SIG-M5 treated with dmso at 0.1 percent for 504 hours (cell line): ENCODE measurements at regions not wholly inside any gene's neighbourhood (a gene's known extent, or its start where the extent isn't known, plus 50 kb on each side); places are given as distances from the start of the nearest gene placed in this dataset.
"Not testable (repeated sequence)": the region's sequence is repeated elsewhere in the genome, so short reads cannot be mapped to it uniquely, and the experiment has no call there.

ENCODE experiments used
- DNase-seq: peaks from one replicate; lab custom pipeline; 2025; ENCODE audit not compliant: unreplicated experiment; lab: John Stamatoyannopoulos, UW

DNA sequence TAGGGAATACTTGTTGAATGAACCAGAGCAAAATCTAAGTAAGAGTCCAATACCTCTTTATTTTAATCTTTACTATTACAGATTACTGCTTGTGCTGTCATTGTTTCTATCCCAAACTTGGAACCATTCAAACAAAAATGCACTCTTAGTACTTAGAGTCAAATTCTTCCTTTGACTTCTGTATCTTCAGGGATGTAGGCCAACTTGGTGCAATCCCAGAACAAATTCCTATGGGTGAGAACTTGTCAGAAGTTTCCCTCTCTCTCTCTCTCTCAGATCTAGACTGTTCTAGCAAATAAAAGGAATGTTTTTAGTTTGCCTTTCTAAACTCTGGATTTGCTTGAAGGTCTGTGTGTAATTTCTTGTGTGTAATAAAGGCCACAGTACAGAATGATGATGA is 329.0 kb upstream of the TMTC4 start:
- DNase-seq: no peak

DNA sequence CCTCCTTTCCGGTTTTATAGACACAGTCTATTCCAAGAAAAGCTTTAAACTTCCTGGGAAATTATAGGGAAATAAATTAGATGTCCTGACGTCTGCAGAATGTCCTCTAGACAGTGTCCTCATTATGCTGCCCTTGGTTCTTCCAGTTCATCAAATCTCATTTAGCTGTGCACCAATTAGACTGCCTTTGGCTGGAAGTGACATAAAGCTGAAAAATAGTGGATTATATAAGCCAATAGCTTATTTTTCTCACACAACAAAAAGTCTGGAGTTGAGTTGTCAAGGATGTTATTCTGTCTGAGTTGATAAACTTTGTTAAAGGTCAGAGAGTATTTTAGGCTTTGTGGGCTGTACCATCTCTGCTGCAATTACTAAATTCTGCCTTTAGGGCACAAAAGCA is 314.8 kb upstream of the TMTC4 start:
- no peak for DNase-seq

DNA sequence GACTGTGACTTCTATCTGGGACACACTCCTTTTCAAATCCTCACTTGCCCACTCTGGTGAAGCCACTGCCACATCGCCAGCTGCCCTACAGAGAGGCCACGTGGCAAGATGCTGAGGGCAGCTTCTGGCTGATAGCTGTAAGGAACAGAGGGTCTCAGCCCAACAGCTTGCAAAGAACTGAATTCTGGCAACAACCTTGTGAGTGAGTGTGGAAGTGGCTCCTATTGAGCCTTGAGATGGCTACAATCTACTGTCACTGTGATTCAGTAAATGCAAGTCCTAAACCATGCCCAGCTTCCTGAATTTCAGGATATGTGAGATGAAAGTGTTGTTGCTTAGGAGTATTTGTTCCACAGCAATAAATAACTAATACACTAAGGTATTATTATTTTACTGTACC is 314.3 kb upstream of the TMTC4 start:
- DNase-seq: no peak

DNA sequence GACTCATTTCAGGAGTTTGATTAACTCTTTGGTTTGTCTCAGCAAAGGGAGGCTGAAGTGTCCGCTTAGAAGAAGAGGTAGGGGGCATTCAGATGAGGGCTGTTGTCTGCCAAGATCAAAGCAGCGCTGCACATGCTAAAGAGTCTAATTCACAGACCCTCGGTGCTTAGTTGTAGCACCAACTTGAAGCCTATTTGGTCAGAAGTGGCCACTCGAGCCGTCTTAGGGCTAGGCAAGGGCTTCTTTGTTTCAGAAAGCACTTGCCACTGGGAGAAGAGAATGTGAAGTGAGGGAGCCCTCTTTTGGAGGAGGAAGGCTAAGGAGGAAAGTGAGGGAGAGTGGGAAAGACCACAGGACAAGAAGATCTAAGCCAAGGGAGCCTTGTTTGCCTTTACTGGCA is 313.4 kb upstream of the TMTC4 start:
- DNase-seq: no peak

DNA sequence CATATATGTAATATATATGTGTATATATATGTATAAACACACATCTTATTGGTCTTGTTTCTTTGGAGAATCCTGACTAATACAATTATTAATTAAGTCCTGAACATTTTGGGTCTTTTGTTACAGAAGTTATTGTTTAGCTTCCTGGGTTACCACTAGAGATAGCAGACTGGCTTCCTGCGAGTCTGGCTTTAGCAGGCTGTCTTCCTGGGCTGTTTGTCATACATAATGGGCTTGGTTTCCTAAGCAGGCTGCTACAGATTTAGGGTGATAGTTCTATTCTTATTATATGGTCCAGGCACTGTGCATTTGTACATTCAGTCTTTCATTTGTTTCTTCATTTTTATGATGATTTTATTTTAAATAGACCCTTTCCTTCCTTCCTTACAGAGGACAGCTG is 312.0 kb upstream of the TMTC4 start:
- no peak for DNase-seq

DNA sequence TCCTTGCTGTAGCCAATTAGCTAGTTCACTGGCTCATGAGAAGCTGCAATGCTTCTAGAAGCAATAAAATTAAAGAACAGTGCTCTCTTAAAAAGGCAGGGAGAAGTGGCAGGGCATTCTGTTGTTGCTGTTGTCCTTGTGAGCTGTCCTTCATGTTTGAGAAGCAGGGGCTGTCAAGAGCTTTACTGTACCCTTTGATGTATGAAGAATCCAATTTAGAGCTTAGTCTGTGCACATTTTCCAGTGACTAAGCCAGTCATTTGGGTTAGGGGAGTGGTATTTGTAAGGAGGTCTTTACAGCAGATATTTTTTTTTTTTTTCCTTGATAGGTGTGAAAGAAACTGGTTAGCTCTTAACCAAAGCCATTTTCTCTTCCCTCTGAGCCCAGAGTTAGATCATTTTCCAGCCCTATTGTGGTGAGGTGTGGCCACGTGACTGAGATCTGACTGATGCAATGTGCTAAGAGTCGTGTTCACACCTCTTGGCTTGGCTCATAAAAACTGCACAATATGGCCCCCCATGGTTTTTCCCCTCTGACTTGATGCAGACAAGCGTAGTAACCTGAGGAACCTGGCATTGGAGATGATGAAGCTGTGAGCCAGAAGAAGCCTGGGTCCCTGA is 309.6 kb upstream of the TMTC4 start:
- no peak for DNase-seq

DNA sequence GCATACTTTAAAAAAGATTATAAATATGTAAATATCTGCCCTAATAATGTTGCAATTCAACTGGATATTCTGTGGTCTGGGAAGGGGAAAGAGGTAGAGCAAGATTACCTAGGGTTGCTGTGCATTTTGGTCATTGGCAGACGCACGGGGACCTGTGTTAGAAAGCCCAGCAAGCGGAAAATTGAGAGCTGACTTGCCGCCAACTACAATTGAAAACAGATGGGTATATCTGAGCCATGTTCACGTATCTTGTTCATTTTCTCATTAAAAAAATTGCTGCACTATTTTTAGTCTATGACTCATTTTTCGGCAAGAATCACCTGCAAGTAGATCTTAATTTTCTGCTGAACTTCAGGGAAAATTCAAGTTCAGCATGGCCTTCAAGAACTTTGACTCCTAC is 308.5 kb upstream of the TMTC4 start:
- DNase-seq: no peak

DNA sequence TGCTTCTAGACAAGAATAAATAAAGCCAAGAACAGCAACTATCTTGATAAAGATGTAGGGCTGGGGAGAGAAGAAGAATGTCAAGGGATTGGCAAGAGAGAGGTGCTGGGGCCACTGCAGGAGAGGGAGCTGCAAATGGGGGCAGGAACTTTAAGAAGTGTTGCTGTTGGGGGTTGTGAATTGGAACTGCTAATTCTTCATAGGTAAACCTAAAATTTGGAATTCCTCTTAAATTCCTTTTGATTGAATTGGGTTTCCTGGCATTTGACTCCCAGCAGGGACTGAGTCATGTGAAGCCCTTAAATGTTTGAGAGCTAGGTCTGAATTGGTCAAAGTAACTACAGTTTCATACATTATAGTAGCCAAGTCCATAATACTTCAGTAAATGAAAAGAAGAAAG is 305.6 kb upstream of the TMTC4 start:
- DNase-seq: no peak

DNA sequence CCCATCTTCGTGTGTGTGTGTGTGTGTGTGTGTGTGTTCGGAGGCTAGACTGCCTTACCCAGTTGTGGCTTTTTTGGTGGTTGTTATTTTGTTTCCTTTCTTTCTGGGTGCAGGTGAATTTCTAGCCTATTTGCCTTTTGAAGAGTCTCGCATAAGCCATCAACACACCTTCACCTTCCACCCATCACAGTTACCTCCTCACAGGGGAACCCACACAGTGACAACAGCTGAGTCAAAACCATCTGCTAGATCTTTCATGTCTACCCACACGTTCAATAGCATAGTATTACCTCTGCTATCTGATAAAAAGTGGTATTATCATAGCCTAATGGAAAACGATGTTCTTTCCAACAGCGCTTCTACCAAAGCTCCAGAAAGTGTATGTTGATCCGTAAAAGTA is 303.2 kb upstream of the TMTC4 start:
- no peak for DNase-seq

DNA sequence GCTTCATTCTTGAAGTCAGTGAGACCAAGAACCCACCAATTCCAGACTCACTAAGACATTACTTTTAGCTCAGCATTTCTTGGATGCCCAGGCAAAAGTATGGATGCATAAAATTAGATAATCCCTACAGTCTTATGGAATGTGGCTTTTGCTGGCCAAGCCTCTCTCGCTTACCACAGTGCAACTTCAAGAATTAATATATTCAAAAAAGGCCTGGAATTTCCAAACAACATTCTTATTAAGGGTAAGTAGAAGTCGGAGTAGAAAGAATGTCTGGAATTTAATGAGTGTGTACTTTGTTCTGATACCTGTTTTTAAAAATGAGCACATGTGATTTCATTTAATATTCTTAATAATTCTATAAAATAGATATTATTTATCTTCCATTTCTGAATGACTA is 302.4 kb upstream of the TMTC4 start:
- no peak for DNase-seq

DNA sequence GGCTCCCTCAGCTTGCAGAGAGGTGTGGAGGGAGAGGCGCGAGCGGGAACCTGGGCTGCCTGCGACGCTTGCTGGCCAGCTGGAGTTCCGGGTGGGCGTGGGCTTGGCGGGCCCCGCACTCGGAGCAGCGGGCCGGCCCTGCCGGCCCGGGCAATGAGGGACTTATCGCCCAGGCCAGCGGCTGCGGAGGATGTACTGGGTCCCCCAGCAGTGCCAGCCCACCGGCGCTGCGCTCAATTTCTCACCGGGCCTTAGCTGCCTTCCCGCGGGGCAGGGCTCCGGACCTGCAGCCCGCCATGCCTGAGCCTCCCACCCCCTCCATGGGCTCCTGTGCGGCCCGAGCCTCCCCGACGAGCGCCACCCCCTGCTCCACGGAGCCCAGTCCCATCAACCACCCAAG is 301.1 kb upstream of the TMTC4 start:
- DNase-seq: not testable (repeated sequence)

DNA sequence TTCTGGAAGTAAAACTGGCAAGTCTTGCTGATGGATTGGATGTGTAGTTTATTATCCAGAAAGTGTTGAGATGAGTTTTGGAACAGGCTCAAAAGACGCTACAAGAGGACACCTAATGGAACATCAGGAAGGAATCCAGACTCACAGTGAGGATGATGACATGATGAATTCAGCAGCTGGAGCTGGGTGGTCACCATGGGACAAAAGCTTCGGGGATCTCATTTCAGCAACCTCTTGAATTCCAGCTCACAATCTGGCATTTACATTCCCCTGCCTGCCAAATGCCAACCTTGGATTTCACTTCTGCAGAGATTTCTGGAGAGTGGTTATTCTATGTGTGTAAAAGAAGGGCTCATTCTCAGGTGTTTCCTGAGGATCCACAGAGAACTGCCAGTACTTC is 288.0 kb upstream of the TMTC4 start:
- no peak for DNase-seq

DNA sequence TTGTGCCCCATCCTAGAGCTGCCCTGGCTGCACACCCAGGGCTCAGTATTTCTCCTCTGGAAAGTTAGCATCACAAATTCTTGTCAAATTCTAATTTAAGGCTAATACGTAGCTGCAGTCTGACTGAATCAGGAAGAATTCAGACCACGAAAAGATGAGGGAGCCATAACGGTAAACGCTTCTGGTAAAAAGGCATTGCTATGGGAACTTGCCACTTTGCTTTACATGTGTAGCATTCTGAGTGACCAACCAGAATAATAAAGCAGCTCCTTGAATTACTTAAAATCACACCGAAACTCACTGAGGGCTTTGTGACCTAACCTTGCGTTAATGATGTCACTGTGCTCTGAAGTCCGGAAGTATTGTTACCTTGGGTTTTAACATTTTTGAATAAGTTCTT is 286.6 kb upstream of the TMTC4 start:
- DNase-seq: no peak

DNA sequence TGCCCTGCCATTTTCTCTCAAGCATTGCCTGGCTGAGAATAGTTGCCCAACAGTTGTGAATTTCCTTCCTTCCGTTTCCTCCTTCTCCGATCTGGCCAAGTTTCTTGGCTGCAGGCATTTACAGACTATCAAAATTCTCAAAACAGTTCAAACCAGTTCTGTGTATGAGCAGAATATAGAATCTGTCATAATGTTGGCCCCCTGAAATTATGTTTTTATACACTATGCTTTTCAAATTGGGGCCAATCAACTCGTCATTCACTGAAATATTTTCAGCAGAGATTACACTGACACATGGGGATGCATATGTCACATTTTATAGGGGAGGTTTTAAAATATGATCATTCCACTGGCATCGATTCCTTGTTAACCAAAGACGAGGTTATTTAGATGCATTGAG is 284.2 kb upstream of the TMTC4 start:
- DNase-seq: no peak

DNA sequence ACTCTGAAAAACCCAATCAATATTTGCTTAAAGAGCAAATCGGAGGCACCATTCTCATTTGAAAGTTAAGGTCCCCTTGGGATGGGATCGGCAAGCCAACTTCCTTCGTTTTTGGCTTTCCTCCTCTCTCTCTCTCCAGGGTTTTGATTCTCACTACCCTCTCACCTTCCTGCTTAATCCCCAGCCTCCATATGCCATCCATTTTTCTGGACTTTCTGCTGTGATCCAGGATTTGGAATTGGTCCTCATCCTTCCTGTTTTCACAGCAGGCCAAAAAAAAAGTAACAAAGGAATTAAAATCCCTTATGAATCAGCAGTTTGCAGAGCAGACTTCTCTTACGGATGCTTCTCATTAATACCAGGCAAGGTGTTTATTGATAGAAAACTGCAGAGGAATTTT is 283.1 kb upstream of the TMTC4 start:
- DNase-seq: no peak

DNA sequence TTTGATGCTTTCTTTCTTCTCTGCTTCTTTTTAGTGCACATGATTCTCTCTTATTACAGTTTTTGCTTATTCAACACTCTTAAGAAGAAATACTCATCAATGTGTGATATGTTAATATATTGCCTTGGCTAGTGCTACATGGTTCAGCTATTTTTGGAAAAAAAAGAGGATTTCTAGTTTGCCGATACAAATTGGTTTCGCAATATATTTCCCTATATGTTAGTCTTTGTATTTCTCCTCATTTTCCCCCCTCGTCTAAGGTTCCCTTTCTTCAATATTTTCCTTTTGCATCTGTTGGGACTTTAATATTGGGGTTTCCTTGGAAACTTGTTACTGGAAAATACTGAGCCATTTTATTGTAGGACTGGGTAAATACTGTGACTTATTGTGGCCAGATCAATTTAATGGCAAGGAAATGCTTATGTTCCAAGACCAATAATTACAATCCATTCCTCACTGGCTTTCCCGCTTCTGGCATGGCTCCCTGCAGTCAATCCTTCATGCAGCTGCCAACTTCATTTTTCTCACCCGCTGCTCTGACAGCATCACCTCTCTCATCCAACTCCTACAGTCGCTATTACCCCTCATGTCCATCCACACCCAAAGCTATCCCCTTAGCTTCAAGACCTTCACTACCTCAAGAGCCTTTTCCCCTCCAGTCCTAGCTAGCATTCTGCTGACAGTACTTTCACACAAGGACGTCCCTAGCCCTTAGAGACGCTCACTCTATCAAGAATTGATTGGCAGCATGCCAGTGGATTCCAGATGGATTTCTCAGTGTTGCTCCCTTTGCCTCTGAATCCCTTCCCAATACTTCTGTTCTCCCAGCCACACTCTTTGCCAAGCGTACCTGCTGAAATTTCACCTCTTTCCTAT is 280.1 kb upstream of the TMTC4 start:
- DNase-seq: no peak

DNA sequence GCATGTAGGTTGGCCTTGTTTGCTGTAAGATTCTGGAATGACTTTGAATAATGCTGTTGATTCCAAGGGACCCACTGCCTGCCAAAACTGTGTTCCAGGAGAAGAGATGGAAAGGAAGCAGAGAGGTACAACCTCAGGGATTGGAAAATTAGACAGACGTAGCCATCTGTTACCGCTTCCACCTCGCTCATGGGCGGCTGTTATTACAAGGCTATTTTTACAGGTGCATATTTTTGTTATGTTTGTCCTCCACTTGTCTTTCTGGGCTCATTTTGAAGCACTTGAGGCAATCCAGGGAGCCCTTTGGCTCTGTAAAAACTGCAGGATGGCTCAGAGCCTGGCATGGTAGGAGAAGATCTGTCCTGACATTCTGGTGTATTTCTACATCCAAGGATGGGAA is 276.4 kb upstream of the TMTC4 start:
- DNase-seq: no peak

DNA sequence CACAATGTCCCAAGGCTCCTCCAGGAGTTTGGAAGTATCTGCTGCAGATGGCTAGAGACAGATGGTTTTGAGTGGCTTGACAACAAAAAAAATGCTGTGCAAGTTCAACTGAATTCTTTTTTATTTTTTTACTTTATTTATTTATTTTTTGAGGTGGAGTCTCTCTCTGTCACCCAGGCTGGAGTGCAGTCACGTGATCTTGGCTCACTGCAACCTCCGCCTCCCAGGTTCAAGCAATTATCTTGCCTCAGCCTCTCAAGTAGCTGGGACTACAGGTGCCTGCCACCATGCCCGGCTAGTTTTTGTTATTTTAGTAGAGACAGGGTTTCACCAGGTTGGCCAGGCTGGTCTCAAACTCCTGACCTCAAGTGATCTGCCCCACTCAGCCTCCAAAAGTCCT is 274.3 kb upstream of the TMTC4 start:
- DNase-seq: not testable (repeated sequence)

DNA sequence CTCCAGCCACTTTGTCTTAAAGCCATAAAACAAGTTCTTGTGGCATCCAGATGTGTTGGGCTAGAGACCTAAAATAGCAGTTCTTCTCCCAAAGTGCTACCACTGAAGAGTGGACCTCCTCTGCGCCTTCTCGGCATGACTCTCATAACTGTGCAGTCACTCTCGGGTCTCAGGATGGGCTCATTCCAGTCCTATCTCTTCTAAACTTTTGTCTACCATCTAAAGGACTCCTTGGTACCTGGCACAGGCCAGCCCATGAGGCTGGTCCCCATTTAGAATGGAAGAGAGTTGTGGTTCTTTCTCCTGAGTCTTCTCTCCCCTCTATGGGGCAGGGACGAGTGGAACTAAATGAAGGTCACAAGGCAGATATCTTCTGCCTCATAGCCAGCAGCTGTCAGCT is 272.0 kb upstream of the TMTC4 start:
- DNase-seq: no peak

DNA sequence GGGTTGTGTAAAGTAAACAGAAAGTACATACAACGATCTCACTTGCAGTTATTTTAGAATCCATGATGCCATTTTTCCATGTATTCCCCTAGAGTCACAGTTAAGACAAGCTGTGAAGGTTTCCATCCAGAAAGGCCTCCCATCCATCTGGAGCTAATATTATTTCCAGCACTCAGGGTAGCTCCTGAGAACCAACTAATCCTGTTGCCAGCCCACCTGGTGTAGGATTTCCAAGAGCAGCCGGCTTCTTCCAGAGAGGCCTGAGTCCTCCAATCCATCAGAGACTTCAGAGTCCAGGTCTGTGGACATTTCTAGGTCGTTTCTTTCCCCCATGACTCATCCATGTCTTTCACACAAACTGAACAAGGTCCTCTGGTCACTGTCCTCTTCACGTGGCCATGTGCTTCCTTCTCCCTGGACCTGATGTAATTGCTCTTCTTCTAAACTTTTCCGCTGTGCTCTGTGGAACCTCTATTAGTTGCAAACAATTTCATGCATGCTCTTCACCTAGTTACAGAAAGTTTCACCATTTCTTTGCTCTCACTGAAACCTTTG is 270.3 kb upstream of the TMTC4 start:
- DNase-seq: no peak

DNA sequence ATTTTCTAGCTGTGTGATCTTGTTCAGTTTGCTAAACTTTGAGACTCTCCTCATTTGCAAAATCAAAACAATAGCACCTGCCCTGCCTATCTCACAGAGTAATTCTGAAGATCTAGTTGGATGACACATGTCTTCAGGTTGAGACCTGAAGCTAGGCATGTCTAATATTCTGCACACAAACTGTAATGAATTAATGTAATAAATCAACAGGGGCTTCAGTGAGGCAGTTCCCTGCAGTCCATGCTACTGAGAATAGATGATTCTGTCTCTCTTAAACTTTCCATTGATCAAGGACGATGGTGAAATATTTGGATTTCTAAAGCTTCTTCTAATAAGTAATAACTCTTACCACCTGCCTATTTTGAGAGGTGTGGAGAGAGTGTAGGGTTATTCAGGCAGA is 268.1 kb upstream of the TMTC4 start:
- no peak for DNase-seq
